ENCODE measurements at regions not wholly inside any gene's neighbourhood (a gene's known extent, or its start where the extent isn't known, plus 50 kb on each side); places are given as distances from the start of the nearest gene placed in this dataset.

- intact Hi-C loops (cut with DNase I), result no loop called here
- no peak for TF ChIP-seq CTCF (IDR thresholded peaks at IDR 0.05)
- Histone ChIP-seq H3K9me3 (no peaks in the 10 kb centered on the region), H3K36me3 (no peaks in the 10 kb centered on the region), H3K4me1 (no peaks in the 10 kb centered on the region), H3K4me3 (no peak overlapping the region), H3K27ac (no peak overlapping the region), H3K27me3 (ENCODE audit: low read depth) (no peaks in the 10 kb centered on the region)
- DNase-seq (no peak), ATAC-seq (peak in 1 of 2 donors; percentile 47)
These were observed 241.8 kb downstream of the CPS1 start for GRCh38 chr2:210798180-210798579.

GRCh38 chr2:210814251-210815025, 258.0 kb downstream of the CPS1 start:
- Histone ChIP-seq H3K9me3 (no peaks in the 10 kb centered on the region), H3K27me3 (ENCODE audit: low read depth) (no peaks in the 10 kb centered on the region), H3K4me3 (no peak overlapping the region), H3K4me1 (no peaks in the 10 kb centered on the region), H3K27ac (no peak overlapping the region), H3K36me3 (no peaks in the 10 kb centered on the region)
- ATAC-seq (no peak), DNase-seq (no peak)
- intact Hi-C loops (cut with DNase I), result no loop called here
- TF ChIP-seq CTCF (IDR thresholded peaks at IDR 0.05), result no peak

GRCh38 chr2:210816769-210817168, 260.4 kb downstream of the CPS1 start:
- Histone ChIP-seq H3K4me1 (no peaks in the 10 kb centered on the region), H3K27ac (no peak overlapping the region), H3K27me3 (ENCODE audit: low read depth) (no peaks in the 10 kb centered on the region), H3K36me3 (no peaks in the 10 kb centered on the region), H3K4me3 (no peak overlapping the region), H3K9me3 (no peaks in the 10 kb centered on the region)
- TF ChIP-seq CTCF (IDR thresholded peaks at IDR 0.05), result no peak
- DNase-seq (no peak), ATAC-seq (no peak)
- intact Hi-C loops (cut with DNase I), result no loop called here

- TF ChIP-seq CTCF (IDR thresholded peaks at IDR 0.05), result no peak
- Histone ChIP-seq H3K4me3 (no peak overlapping the region), H3K27ac (no peak overlapping the region), H3K36me3 (no peaks in the 10 kb centered on the region), H3K27me3 (ENCODE audit: low read depth) (no peaks in the 10 kb centered on the region), H3K9me3 (no peaks in the 10 kb centered on the region), H3K4me1 (no peaks in the 10 kb centered on the region)
- no peak for ATAC-seq
- intact Hi-C loops (cut with DNase I), result no loop called here
- no peak for DNase-seq
These were observed 262.1 kb downstream of the CPS1 start for GRCh38 chr2:210818473-210818872.

- H3K4me1 ChIP-seq, result no peaks in the 10 kb centered on the region
- H3K9me3 ChIP-seq, result no peaks in the 10 kb centered on the region
- ATAC-seq, result no peak
- no peak for TF ChIP-seq CTCF (IDR thresholded peaks at IDR 0.05)
- H3K4me3 ChIP-seq, result no peak overlapping the region
- intact Hi-C loops (cut with DNase I), result no loop called here
- H3K36me3 ChIP-seq, result no peaks in the 10 kb centered on the region
- no peak overlapping the region for H3K27ac ChIP-seq
- no peaks in the 10 kb centered on the region for H3K27me3 ChIP-seq (ENCODE audit: low read depth)
- no peak for DNase-seq
These were observed 277.0 kb downstream of the CPS1 start for GRCh38 chr2:210833403-210833802.

All from lower lobe of right lung (tissue), 2 donors.